HAP-1 (cell line): ENCODE measurements at regions not wholly inside any gene's neighbourhood (a gene's known extent, or its start where the extent isn't known, plus 50 kb on each side); places are given as distances from the start of the nearest gene placed in this dataset.
"Not testable (repeated sequence)": the region's sequence is repeated elsewhere in the genome, so short reads cannot be mapped to it uniquely, and the experiment has no call there.

ENCODE experiments used
- DNase-seq, 2 experiments: peaks; one replicate each; pipeline ENCODE4 v3.0.0-alpha.2; 2016 to 2020; ENCODE audit warnings: low spot score in 2 of 2
- H3K27me3 ChIP-seq: fragments of 250-450 bp; sonication (Bioruptor Pico); 2 replicates; pipeline ENCODE4 v1.5.1; 2020; ENCODE audit warnings: low read depth, mild to moderate bottlenecking, moderate library complexity
- H3K36me3 ChIP-seq: fragments of 250-450 bp; sonication (Bioruptor Pico); replicated peaks from 2 replicates; pipeline ENCODE4 v1.5.1; 2020; ENCODE audit warnings: mild to moderate bottlenecking
- H3K4me1 ChIP-seq: fragments of 250-450 bp; sonication (Bioruptor Pico); 2 replicates; pipeline ENCODE4 v1.5.1; 2020; ENCODE audit warnings: mild to moderate bottlenecking
- H3K4me3 ChIP-seq: fragments of 250-450 bp; sonication (Bioruptor Pico); 2 replicates; pipeline ENCODE4 v1.5.1; 2020; ENCODE audit warnings: mild to moderate bottlenecking, moderate library complexity
- H3K9me3 ChIP-seq: fragments of 250-450 bp; sonication (Bioruptor Pico); 2 replicates; pipeline ENCODE4 v1.5.1; 2020; ENCODE audit warnings: mild to moderate bottlenecking, moderate library complexity
- in situ Hi-C: fragments of 300-500 bp; cut with MboI; formaldehyde crosslinking; loops from 3 replicates; pipeline ENCODE4 v1.14.3; 2020; ENCODE audit warnings: low sequenced_read_pairs, inconsistent platforms, mixed read lengths

- H3K36me3 ChIP-seq, in situ Hi-C loops, H3K4me1 ChIP-seq, DNase-seq, H3K4me3 ChIP-seq, H3K27me3 ChIP-seq, H3K9me3 ChIP-seq: not testable (repeated sequence)
Measured at GRCh38 chr9:41321277-41321676, 132.2 kb upstream of the ZNG1F start.

DNA sequence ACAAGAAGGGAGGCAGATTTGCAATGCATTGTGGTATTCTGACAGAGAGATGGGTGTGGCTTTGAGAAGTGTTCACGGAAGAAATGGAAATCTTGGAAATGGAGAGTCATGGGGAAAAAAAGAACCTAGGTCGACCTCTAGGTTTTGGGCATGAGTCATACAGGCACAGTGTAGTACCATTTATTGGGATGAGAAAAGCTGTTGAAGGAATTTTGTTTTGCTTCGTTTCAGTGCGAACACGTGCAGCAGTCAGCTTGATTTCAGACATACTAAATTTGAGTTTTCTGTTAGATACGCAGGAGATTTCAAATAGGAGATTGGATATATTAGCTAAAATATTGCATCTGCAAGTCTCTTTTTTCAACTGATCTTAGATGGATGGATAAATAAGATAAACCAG, 119.8 kb upstream of the ZNG1F start:
- DNase-seq, H3K9me3 ChIP-seq, H3K27me3 ChIP-seq, in situ Hi-C loops, H3K36me3 ChIP-seq, H3K4me3 ChIP-seq, H3K4me1 ChIP-seq: not testable (repeated sequence)

DNA sequence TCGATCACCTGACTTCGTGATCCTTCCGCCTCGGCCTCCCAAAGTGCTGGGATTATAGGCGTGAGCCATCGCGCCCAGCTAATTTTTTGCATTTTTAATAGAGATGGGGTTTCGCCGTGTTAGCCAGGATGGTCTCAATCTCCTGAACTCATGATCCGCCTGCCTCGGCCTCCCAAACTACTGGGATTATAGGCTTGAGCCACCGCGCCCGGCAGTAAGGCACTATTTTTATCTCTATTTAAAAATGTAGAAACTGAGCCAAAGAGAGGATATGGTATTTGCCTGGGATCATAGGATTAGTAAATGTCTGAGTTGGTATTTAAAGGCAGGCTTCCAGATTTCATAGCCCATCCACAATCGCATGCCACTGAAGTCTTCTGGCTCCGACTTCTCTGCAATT, 96.6 kb upstream of the ZNG1F start:
- H3K9me3 ChIP-seq, in situ Hi-C loops, H3K4me3 ChIP-seq, DNase-seq, H3K36me3 ChIP-seq, H3K27me3 ChIP-seq, H3K4me1 ChIP-seq: not testable (repeated sequence)

DNA sequence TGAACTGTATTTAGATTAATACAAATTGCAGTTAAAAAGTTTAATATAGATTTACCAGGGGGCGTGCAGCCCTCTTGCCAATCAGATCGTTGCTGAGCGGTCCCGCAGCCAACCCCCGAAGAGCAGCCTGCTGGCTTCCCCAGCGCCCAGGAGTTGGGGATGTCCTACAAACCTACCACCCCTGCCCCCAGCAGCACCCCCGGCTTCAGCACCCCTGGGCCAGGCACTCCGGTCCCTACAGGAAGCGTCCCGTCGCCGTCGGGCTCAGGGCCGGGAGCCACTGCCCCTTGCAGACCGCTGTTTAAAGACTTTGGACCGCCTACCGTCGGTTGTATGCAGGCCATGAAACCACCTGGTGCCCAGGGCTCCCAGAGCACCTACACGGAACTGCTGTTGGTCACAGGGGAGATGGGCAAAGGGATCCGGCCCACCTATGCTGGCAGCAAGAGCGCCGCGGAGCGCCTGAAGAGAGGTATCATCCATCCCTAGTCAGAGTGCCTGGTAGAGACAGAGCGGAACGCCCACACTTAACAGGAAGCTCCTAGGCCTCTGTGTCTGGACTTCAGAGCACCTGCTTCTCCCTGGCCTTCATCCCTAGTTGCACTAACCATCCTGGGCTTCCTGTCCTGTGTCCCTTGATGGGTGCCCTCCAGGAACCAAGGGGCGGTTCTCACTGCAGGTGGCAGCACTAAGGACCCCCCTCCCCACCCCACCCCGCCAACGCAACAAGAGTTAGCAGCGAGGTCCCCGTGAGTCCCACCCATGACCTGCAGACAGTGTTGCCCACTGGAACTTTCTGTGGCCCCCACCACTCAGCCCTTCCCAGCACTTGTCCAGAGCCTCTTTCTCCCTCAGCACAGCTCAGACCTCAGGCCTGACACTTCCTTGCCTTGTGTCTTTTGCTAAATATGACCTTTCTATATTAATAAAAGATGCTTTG, 91.5 kb upstream of the ZNG1F start:
- H3K27me3 ChIP-seq, H3K4me3 ChIP-seq, DNase-seq, H3K36me3 ChIP-seq, H3K9me3 ChIP-seq, in situ Hi-C loops, H3K4me1 ChIP-seq: not testable (repeated sequence)

- H3K4me3 ChIP-seq, H3K36me3 ChIP-seq, in situ Hi-C loops, DNase-seq, H3K4me1 ChIP-seq, H3K9me3 ChIP-seq, H3K27me3 ChIP-seq: not testable (repeated sequence)
Measured at GRCh38 chr9:41279437-41279836, 90.3 kb upstream of the ZNG1F start.

DNA sequence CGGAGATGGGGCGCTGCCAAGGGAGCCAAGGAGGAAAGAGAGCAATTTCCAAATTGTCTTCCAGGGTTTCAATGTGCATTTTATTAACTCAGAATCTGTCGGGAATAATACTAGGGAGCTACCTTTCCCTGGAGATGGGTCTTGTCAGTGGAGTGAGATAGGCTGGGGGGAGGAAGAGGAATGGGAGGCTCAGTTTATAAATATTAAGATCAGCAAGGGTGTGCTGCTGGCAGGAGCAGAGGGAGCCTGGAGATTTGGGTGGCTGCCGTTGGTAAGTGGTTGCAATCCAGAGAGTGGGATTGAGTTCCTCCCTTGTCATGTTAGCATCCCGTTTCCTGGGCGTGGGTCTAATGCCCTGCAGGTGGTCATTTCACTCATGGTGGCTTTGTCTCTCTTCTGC, 89.9 kb upstream of the ZNG1F start:
- H3K27me3 ChIP-seq, H3K4me3 ChIP-seq, H3K9me3 ChIP-seq, DNase-seq, in situ Hi-C loops, H3K36me3 ChIP-seq, H3K4me1 ChIP-seq: not testable (repeated sequence)

GRCh38 chr9:41273549-41274267, 84.6 kb upstream of the ZNG1F start:
- H3K36me3 ChIP-seq, in situ Hi-C loops: not testable (repeated sequence)
- H3K4me3 ChIP-seq = peak overlapping the region; percentile 34

GRCh38 chr9:41272879-41273548, 83.9 kb upstream of the ZNG1F start:
- H3K9me3 ChIP-seq, H3K4me1 ChIP-seq, H3K36me3 ChIP-seq, H3K27me3 ChIP-seq, in situ Hi-C loops: not testable (repeated sequence)
- DNase-seq = peak in 1 of 2 experiments; percentile 57
- H3K4me3 ChIP-seq = peak overlapping the region; percentile 34

More at GRCh38 chr9:41273549-41274267, 84.6 kb upstream of the ZNG1F start:
- not testable (repeated sequence) for H3K4me1 ChIP-seq, H3K27me3 ChIP-seq, H3K9me3 ChIP-seq
- DNase-seq = peak; percentile 66 to 89

DNA sequence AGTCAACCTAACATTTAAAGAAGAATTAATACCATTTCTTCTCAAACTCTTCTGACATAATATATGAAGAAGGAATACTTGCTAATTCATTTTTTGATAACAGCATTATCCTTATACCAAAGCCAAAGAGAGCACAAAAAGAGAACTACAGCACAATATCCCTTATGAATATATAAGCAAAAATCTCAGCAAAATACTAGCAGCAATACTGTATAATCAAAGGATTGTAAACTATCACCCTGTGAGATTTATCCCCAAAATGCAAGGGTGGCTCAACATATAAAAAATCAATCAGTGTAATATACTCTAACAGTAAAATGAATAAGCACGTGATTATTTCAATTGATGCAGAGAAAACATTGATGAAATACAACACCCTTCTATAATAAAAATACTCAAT, 81.9 kb upstream of the ZNG1F start:
- DNase-seq, H3K27me3 ChIP-seq, H3K36me3 ChIP-seq, H3K4me1 ChIP-seq, H3K4me3 ChIP-seq, H3K9me3 ChIP-seq, in situ Hi-C loops: not testable (repeated sequence)

DNA sequence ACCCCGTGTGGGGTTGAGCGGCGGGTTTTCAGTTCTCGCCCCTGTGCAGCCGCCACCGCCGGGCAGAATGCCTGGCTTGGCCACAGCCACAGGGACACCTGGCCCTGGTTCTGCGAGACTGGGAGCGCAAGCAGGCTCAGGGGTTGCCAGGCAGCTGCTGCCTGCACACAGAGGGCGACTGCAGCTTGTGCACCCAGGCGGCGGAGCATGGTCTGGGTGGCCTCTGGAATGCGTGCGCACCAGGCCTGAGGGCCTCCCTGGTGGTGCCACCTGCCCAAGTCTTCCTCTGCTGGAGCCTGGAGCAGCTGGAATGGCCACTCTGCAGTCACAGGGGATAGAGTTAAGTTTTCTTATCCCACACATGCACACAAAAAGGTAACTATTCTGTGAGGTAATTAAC, 80.4 kb upstream of the ZNG1F start:
- H3K36me3 ChIP-seq, in situ Hi-C loops, DNase-seq: not testable (repeated sequence)

GRCh38 chr9:41269054-41269453, 79.9 kb upstream of the ZNG1F start:
- H3K36me3 ChIP-seq, H3K4me1 ChIP-seq, in situ Hi-C loops, H3K9me3 ChIP-seq, H3K4me3 ChIP-seq, DNase-seq, H3K27me3 ChIP-seq: not testable (repeated sequence)

More for the DNA sequence above, 80.4 kb upstream of the ZNG1F start:
- H3K4me1 ChIP-seq, H3K4me3 ChIP-seq, H3K9me3 ChIP-seq, H3K27me3 ChIP-seq: not testable (repeated sequence)

- H3K27me3 ChIP-seq, H3K36me3 ChIP-seq: not testable (repeated sequence)
Measured at GRCh38 chr9:41266602-41267001, 77.5 kb upstream of the ZNG1F start.

GRCh38 chr9:41266000-41266399, 76.9 kb upstream of the ZNG1F start:
- H3K4me3 ChIP-seq, H3K36me3 ChIP-seq, in situ Hi-C loops, H3K4me1 ChIP-seq, DNase-seq, H3K9me3 ChIP-seq, H3K27me3 ChIP-seq: not testable (repeated sequence)

More at GRCh38 chr9:41266602-41267001, 77.5 kb upstream of the ZNG1F start:
- in situ Hi-C loops, DNase-seq, H3K4me3 ChIP-seq, H3K9me3 ChIP-seq, H3K4me1 ChIP-seq: not testable (repeated sequence)

- in situ Hi-C loops, H3K27me3 ChIP-seq, H3K36me3 ChIP-seq, H3K9me3 ChIP-seq, DNase-seq, H3K4me1 ChIP-seq, H3K4me3 ChIP-seq: not testable (repeated sequence)
Measured at GRCh38 chr9:41251973-41252372, 62.9 kb upstream of the ZNG1F start.
